RWPE1 (cell line): ENCODE measurements at regions not wholly inside any gene's neighbourhood (a gene's known extent, or its start where the extent isn't known, plus 50 kb on each side); places are given as distances from the start of the nearest gene placed in this dataset.
A peak's percentile ranks its signal among the peaks of the same experiment; 100 is the strongest.

ENCODE experiments used
- CTCF ChIA-PET: fragments of 350-600 bp; sonication (Branson Sonifier 250); formaldehyde crosslinking; extraction: SDS; loops from one replicate; lab custom pipeline; 2021; lab: Yijun Ruan, JAX
- POLR2A ChIA-PET: fragments of 400-600 bp; formaldehyde crosslinking; extraction: SDS; loops from one replicate; lab custom pipeline; 2020; ENCODE audit warnings: antibody characterized with exemption; ENCODE audit not compliant: low non-redundant PET; lab: Yijun Ruan, JAX
- DNase-seq: peaks from one replicate; pipeline ENCODE4 v3.0.0; 2012; ENCODE audit warnings: low spot score
- H3K27ac ChIP-seq: fragments of 450-650 bp; 2 replicates; pipeline ENCODE4 v1.5.1; 2017
- CTCF ChIP-seq: fragments of 450-650 bp; conservative IDR thresholded peaks from 2 replicates; pipeline ENCODE4 v1.5.1; 2017; ENCODE audit warnings: low read depth, mild to moderate bottlenecking

GRCh38 chr2:217511850-217512249, 490.9 kb downstream of the TNS1 start:
- no peak overlapping the region for H3K27ac ChIP-seq
- POLR2A ChIA-PET, result no interaction called here
- DNase-seq, result no peak
- CTCF ChIA-PET, result interaction anchor here (1.2 to 2.0 kb wide), 2 partner anchors 125 to 201 kb away, joined by 3 to 8 read pairs; no protein-coding TSS in a partner anchor
- TF ChIP-seq CTCF, result no peak

DNA sequence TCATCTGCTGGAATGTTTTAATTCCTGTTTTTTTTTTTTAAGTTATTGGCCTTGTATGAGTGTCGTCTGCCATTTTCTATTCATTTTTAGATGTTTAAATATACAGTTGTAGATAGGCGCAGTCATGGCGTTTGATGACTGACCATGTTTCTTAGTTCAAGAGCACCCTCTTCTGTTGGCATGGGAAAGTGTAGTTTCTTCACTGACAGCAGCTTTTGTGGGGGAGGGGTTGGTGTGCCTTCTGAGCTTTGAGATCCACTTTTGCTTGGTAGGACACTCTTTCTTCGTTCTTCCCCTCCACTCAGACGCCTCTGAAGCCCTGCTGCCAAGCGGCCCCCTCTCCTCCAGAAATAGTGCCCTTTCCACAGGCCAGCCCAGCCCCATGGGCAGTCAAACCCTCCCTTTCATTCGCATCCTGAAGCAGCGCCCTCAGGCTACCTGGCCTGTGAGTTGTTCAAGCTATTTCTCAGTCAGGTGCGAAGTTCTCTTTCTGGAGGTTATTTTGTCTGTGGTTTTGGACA, 492.0 kb downstream of the TNS1 start:
- no peak overlapping the region for H3K27ac ChIP-seq
- ChIA-PET POLR2A (no interaction called here), CTCF (interaction anchor here (0.6 to 2.0 kb wide), 19 partner anchors 14 to 833 kb away, joined by 3 to 8 read pairs (median 3); no protein-coding TSS in a partner anchor)
- TF ChIP-seq CTCF, result peak; percentile 61
- peak; percentile 73 for DNase-seq

DNA sequence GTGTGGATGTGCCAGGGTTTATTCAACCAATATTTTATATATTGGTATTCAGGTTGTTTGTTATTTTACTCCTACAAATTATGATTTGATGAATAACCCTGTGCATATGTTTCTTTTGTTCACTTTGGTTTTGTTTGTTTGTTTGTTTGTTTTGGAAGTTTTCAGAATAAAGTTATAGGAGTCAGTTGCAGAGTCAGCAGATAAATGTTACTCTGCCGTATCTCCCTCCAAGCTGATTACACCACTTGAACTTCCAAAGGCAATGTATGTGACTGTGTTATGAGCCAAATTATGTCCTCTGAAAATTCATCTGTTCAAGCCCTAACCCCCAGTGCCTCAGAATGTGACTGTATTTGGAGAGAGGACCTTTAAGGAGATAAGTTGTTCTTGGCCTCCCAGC, 497.5 kb downstream of the TNS1 start:
- H3K27ac ChIP-seq, result no peak overlapping the region
- POLR2A ChIA-PET, result no interaction called here
- TF ChIP-seq CTCF, result no peak
- CTCF ChIA-PET, result interaction anchor here (0.7 kb wide), 1 partner anchor 621 kb away, joined by 3 read pairs; no protein-coding TSS in a partner anchor
- no peak for DNase-seq

GRCh38 chr2:217501887-217502286, 500.9 kb downstream of the TNS1 start:
- no peak for DNase-seq
- POLR2A ChIA-PET, result no interaction called here
- CTCF ChIA-PET, result no interaction called here
- no peak for TF ChIP-seq CTCF
- H3K27ac ChIP-seq, result no peak overlapping the region

GRCh38 chr2:217497843-217498377, 504.9 kb downstream of the TNS1 start:
- DNase-seq, result no peak
- TF ChIP-seq CTCF, result no peak
- ChIA-PET CTCF (no interaction called here), POLR2A (no interaction called here)
- H3K27ac ChIP-seq, result no peak overlapping the region

DNA sequence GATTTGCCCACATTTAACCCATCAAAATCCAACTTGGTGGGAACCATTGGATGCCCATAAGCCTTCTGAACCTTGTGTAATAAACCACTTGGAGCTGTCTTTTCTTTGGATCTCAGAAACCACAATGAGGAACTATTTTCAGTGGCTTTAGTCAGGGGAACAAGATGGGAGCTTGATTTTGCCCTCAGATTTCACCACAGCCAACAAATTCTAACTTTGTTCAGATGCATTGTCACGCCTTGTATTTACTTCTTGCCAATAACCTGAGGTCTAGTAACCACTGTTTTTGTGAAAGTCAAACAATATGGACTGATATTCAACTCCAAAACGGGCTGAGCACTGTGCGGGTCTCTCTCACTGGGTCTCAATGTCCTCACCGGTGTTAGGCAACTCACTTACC, 508.2 kb downstream of the TNS1 start:
- ChIA-PET CTCF (no interaction called here), POLR2A (no interaction called here)
- DNase-seq, result no peak
- no peak for TF ChIP-seq CTCF
- no peak overlapping the region for H3K27ac ChIP-seq
